WERI-Rb-1 (cell line): ENCODE measurements at regions not wholly inside any gene's neighbourhood (a gene's known extent, or its start where the extent isn't known, plus 50 kb on each side); places are given as distances from the start of the nearest gene placed in this dataset.

Experiments used
- DNase-seq: peaks from one replicate; pipeline ENCODE4 v3.0.0-alpha.2; 2020
- H3K27ac ChIP-seq: fragments of 250-450 bp; sonication (Bioruptor Pico); 2 replicates; pipeline ENCODE4 v1.5.1; 2020; ENCODE audit warnings: mild to moderate bottlenecking, moderate library complexity
- H3K27me3 ChIP-seq: fragments of 250-450 bp; sonication (Bioruptor Pico); 2 replicates; pipeline ENCODE4 v1.5.1; 2021; ENCODE audit warnings: mild to moderate bottlenecking, low read depth, moderate library complexity; ENCODE audit not compliant: insufficient read depth, severe bottlenecking
- H3K36me3 ChIP-seq: fragments of 250-450 bp; sonication (Bioruptor Pico); 2 replicates; pipeline ENCODE4 v1.5.1; 2020; ENCODE audit warnings: mild to moderate bottlenecking, moderate library complexity
- H3K4me3 ChIP-seq: 2 replicates; pipeline ENCODE4 v1.5.1; 2011; ENCODE audit warnings: low read depth, mild to moderate bottlenecking, control low read depth, low read length
- H3K9me3 ChIP-seq: fragments of 250-450 bp; sonication (Bioruptor Pico); 2 replicates; pipeline ENCODE4 v1.5.1; 2021; ENCODE audit warnings: mild to moderate bottlenecking, moderate library complexity; ENCODE audit not compliant: severe bottlenecking
- TF ChIP-seq, protein P1 (sequence below): IDR thresholded peaks from 2 replicates; pipeline ENCODE4 v1.5.1; 2011; ENCODE audit warnings: low read depth, mild to moderate bottlenecking, control low read depth, inconsistent platforms, low read length

DNA sequence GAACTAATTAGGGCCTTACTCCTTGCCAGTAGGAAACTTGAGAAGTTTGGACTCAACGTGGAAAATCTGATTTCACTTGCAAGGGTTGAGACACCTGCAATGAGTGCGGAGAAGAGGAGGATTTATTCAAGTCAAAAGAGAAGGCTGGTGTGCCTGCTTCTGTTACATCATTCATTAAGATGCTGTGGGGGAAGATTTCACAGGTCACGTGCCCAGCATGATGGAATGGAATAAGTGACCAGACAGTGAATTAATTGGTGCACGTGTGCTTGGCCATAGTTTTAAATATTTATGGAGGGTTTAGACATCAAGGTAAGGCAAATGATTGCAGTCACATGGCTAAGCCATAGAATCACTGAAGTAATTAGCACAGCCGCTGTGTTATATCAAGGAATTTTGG lies 155.0 kb downstream of the C7orf25 start:
- TF ChIP-seq, protein P1, sequence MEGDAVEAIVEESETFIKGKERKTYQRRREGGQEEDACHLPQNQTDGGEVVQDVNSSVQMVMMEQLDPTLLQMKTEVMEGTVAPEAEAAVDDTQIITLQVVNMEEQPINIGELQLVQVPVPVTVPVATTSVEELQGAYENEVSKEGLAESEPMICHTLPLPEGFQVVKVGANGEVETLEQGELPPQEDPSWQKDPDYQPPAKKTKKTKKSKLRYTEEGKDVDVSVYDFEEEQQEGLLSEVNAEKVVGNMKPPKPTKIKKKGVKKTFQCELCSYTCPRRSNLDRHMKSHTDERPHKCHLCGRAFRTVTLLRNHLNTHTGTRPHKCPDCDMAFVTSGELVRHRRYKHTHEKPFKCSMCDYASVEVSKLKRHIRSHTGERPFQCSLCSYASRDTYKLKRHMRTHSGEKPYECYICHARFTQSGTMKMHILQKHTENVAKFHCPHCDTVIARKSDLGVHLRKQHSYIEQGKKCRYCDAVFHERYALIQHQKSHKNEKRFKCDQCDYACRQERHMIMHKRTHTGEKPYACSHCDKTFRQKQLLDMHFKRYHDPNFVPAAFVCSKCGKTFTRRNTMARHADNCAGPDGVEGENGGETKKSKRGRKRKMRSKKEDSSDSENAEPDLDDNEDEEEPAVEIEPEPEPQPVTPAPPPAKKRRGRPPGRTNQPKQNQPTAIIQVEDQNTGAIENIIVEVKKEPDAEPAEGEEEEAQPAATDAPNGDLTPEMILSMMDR, result no peak
- no peaks in the 10 kb centered on the region for H3K9me3 ChIP-seq
- no peak for DNase-seq
- no peak overlapping the region for H3K4me3 ChIP-seq
- no peaks in the 10 kb centered on the region for H3K36me3 ChIP-seq
- H3K27me3 ChIP-seq, result peaks cover 37% of the 10 kb centered on the region
- no peak overlapping the region for H3K27ac ChIP-seq

DNA sequence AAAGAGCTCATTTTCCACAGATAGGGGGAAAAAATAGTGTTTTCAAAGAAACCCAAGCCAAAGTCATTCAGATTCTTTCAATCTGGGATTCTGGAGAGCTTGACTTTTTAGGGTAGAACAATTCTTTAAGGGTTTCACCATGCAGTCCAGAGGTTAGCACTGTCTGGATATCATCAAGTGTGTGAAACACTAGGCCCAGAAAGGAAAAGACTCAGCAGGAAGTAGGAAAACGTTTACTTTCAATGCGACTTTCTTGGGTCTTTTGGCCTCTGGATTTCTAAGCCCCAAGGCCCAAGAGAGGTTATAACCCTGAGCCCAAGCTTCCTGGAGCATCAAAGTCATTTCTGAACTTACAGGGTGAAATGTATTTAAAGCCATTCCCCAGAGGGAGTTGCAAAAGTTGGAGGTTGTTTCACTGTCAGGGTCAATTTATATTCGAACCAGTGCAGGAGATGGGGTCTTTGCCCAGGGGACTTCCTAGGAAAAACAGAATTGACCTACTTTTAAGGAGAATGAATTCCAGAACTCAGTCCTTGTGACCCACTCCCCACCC lies 158.0 kb downstream of the C7orf25 start:
- Histone ChIP-seq H3K4me3 (no peak overlapping the region), H3K36me3 (no peaks in the 10 kb centered on the region), H3K9me3 (no peaks in the 10 kb centered on the region), H3K27ac (no peak overlapping the region), H3K27me3 (peaks cover 29% of the 10 kb centered on the region)
- DNase-seq, result no peak
- TF ChIP-seq, protein P1, result no peak

DNA sequence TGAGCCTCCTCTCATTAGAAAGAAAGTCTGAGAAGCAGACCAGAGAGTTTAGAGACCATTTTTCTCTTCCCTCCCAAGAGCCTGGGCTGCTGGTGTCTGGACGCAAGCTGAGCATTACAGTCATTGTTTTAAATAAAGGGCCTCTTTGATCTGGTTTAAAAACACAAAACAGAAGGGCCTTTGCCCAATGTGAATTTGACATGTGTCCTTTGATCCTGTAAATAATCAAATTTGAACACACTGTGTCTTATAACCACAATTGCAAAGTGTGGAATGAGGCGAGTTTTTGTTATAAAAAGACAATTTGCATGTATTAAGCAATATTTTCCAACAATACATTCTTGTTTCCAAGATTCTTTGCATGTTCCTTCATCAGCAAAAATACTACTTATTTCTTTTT lies 158.5 kb downstream of the C7orf25 start:
- DNase-seq, result no peak
- Histone ChIP-seq H3K4me3 (no peak overlapping the region), H3K27ac (no peak overlapping the region), H3K27me3 (peaks cover 25% of the 10 kb centered on the region), H3K36me3 (no peaks in the 10 kb centered on the region), H3K9me3 (no peaks in the 10 kb centered on the region)
- TF ChIP-seq, protein P1, result no peak

DNA sequence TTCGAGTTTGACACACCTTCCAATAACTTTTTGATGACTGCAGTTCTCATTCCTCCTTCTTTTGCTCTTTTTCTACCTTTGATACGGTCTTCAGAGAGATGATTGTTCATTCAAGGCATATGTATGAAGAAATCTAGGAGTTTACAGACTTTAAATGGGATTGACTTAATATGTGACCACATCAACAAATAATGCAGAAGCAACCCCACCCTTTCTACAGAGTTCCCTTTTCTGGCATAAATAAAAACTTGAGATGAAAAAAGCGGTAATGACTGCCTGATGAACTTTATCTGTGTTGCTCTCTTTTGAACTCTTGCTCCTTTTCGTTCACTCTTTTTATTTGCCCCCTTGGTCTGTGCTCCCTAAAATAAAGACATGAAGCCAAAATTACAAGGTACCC lies 161.7 kb downstream of the C7orf25 start:
- TF ChIP-seq, protein P1, result no peak
- Histone ChIP-seq H3K27me3 (peaks cover 24% of the 10 kb centered on the region), H3K36me3 (no peaks in the 10 kb centered on the region), H3K9me3 (no peaks in the 10 kb centered on the region), H3K4me3 (no peak overlapping the region), H3K27ac (no peak overlapping the region)
- DNase-seq, result no peak

DNA sequence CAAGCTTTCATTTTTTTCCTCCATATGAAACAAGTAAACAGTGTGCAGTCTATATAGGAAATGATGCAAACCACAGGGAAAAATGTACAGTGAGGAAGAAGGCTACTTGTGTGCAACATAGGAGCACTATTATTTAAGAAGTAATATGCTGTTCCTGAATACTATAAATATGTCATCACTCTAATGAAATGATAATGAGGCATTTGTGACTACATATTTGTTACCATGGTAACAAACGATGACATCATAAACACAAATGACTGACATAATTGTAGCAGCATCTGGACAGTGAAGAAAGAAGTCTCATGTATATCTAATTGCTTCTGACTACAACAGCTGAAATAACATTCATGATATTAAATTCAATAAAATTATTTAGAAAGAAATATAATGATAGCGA lies 164.8 kb downstream of the C7orf25 start:
- no peaks in the 10 kb centered on the region for H3K9me3 ChIP-seq
- H3K27me3 ChIP-seq, result peaks cover 20% of the 10 kb centered on the region
- no peak for DNase-seq
- no peak overlapping the region for H3K4me3 ChIP-seq
- no peaks in the 10 kb centered on the region for H3K36me3 ChIP-seq
- TF ChIP-seq, protein P1, result no peak
- H3K27ac ChIP-seq, result no peak overlapping the region

DNA sequence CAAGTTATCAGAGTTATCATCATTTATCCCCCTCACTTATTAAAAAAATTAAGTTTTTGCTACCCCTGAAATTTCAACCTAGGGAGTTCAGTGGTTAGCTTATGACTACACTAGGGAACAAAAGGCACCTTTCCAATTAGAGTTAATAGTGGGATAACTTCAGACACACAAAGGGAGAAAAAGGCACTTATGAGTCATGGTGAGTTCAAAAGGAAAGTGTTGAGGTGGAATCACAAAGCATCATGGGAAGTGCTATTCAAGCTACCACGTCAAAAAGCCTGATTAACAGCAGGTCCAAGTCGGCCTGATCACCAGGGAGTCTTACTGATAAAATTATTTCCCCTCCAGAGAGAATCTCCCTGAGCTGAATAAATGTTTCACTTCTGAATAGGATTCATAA lies 165.7 kb downstream of the C7orf25 start:
- DNase-seq, result no peak
- no peaks in the 10 kb centered on the region for H3K9me3 ChIP-seq
- TF ChIP-seq, protein P1, result no peak

More for the DNA sequence above, 165.7 kb downstream of the C7orf25 start:
- no peak overlapping the region for H3K27ac ChIP-seq
- H3K27me3 ChIP-seq, result peaks cover 25% of the 10 kb centered on the region
- no peaks in the 10 kb centered on the region for H3K36me3 ChIP-seq
- no peak overlapping the region for H3K4me3 ChIP-seq
